Duodenal mucosa (tissue), 2 donors: ENCODE measurements at regions not wholly inside any gene's neighbourhood (a gene's known extent, or its start where the extent isn't known, plus 50 kb on each side); places are given as distances from the start of the nearest gene placed in this dataset.

Experiments used
- H3K27ac ChIP-seq: one replicate; pipeline ENCODE4 v1.7.0; 2013; ENCODE audit warnings: low read depth, low read length
- H3K27me3 ChIP-seq, 2 donors: one replicate each; pipeline ENCODE4 v1.7.0; 2013; ENCODE audit warnings: low read length in 2 of 2, control low read depth in 1 of 2; ENCODE audit not compliant: insufficient read depth in 2 of 2, control insufficient read depth in 1 of 2
- H3K36me3 ChIP-seq, 2 donors: one replicate each; pipeline ENCODE4 v1.7.0; 2013; ENCODE audit warnings: low read length in 2 of 2, control low read depth in 1 of 2; ENCODE audit not compliant: insufficient read depth in 2 of 2, control insufficient read depth in 1 of 2
- H3K4me1 ChIP-seq, 2 donors: one replicate each; pipeline ENCODE4 v1.7.0; 2013; ENCODE audit warnings: low read length in 2 of 2, control low read depth in 1 of 2; ENCODE audit not compliant: insufficient read depth in 2 of 2, control insufficient read depth in 1 of 2
- H3K4me3 ChIP-seq, 2 donors: one replicate each; pipeline ENCODE4 v1.7.0; 2013; ENCODE audit warnings: low read length in 2 of 2, low read depth in 1 of 2
- H3K9ac ChIP-seq, 2 donors: one replicate each; pipeline ENCODE4 v1.7.0; 2013; ENCODE audit warnings: low read length in 2 of 2, low read depth in 1 of 2
- H3K9me3 ChIP-seq, 2 donors: one replicate each; pipeline ENCODE4 v1.7.0; 2013; ENCODE audit warnings: low read length in 2 of 2, control low read depth in 1 of 2; ENCODE audit not compliant: control insufficient read depth in 1 of 2

DNA sequence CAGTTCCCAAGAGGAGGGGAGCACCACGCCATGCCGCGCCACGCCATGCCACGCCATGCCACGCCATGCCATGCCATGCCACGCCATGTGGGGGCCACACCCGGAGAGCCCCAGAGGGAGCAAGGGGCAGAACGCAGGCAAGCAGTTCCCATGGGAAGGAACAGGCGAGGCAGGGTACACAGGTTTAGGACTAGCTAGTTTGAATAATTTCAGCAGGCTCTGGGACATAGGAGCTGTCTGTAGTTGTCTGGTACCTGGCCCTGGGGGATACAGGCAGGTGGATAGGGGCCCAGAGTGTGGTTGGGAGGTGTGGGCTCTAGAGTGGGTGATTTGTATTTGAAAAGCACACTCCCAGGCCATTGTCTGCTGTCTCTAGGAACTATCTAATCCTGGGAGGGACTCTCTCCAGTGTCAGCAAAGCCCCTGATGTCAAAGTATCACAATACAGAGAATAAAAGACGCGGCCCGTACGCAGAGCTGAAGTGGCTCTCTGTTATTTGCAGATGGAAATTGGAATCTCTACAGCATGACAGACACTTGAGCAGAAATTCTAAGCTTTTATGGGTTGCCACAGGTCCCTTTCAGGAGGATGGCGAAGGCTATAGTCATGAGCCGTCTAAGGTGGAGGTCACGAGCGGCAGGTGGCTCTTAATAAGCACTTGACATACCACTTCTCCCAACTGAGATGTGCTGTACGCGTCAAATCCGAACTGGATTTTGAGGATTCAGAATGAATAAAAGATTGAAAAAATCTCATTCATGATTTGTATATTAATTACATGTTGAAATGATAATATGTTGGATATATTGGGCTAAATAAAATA, 220.8 kb upstream of the TNRC6C start:
- no peak overlapping the region for H3K27ac ChIP-seq
- peaks cover 6 to 8% of the 10 kb centered on the region in 2 donors for H3K4me1 ChIP-seq
- no peak overlapping the region for H3K4me3 ChIP-seq
- H3K9ac ChIP-seq: no peak overlapping the region
- no peaks in the 10 kb centered on the region for H3K9me3 ChIP-seq
- H3K27me3 ChIP-seq: peaks cover 13 to 23% of the 10 kb centered on the region in 2 donors
- H3K36me3 ChIP-seq: no peaks in the 10 kb centered on the region

GRCh38 chr17:77738751-77739531, 219.6 kb upstream of the TNRC6C start:
- Histone ChIP-seq H3K9ac (no peak overlapping the region), H3K4me3 (no peak overlapping the region), H3K27me3 (peaks cover 10 to 18% of the 10 kb centered on the region in 2 donors), H3K27ac (no peak overlapping the region), H3K4me1 (peaks cover 6 to 8% of the 10 kb centered on the region in 2 donors), H3K9me3 (no peaks in the 10 kb centered on the region), H3K36me3 (no peaks in the 10 kb centered on the region)

- Histone ChIP-seq H3K9ac (no peak overlapping the region), H3K27ac (no peak overlapping the region), H3K4me1 (peaks cover 0 to under 1% of the 10 kb centered on the region in 2 donors), H3K27me3 (peaks cover 0 to 5% of the 10 kb centered on the region in 2 donors), H3K36me3 (no peaks in the 10 kb centered on the region), H3K4me3 (no peak overlapping the region), H3K9me3 (no peaks in the 10 kb centered on the region)
Measured at GRCh38 chr17:77740481-77740880, 218.0 kb upstream of the TNRC6C start.

DNA sequence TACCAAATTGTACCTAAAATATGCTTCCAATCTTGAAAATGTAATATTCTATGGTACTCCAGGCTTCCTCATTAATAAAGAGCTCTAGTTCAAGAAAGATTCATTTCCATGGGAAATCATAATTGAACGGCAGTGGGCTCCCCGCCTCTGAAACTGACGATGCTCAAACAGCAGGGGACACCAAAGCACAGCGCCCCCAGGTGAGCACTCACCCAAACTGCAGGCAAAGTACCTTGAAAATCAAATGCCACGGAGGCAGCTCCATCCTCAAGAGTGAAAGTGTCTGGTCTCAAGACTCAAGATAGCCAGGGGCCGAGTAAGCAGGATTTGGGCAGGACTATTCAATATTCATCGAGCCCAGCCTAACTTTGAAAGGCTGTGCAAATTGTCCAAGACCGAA, 217.4 kb upstream of the TNRC6C start:
- Histone ChIP-seq H3K27me3 (peaks cover 0 to 4% of the 10 kb centered on the region in 2 donors), H3K36me3 (no peaks in the 10 kb centered on the region), H3K4me1 (no peaks in the 10 kb centered on the region), H3K9me3 (no peaks in the 10 kb centered on the region), H3K9ac (no peak overlapping the region), H3K27ac (no peak overlapping the region), H3K4me3 (no peak overlapping the region)

DNA sequence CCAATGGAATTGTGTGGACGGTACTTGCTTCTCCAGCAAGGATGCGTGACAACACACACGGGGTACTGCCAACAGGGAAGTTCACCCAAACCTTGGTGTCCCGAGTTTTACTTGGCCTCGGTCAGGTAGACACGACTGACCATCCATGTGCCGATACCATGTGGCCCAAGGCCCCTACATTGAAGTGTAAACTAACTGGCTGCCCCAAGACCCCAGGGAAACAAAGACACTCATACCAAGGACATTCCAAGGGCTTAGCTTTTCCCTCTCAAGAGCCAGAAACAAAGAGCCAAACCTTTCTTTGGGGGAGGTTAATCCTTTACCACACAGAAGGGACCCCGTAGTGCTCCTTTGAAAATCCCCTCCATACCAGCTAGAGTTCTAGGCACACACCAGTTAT, 215.9 kb upstream of the TNRC6C start:
- H3K27ac ChIP-seq: no peak overlapping the region
- no peak overlapping the region for H3K4me3 ChIP-seq
- H3K36me3 ChIP-seq: no peaks in the 10 kb centered on the region

GRCh38 chr17:77744066-77744988, 214.2 kb upstream of the TNRC6C start:
- no peaks in the 10 kb centered on the region for H3K9me3 ChIP-seq
- H3K36me3 ChIP-seq: no peaks in the 10 kb centered on the region
- no peaks in the 10 kb centered on the region for H3K4me1 ChIP-seq
- H3K9ac ChIP-seq: no peak overlapping the region
- no peak overlapping the region for H3K27ac ChIP-seq
- no peak overlapping the region for H3K4me3 ChIP-seq
- no peaks in the 10 kb centered on the region for H3K27me3 ChIP-seq

More for the DNA sequence above, 215.9 kb upstream of the TNRC6C start:
- no peaks in the 10 kb centered on the region for H3K4me1 ChIP-seq
- H3K27me3 ChIP-seq: peaks cover 0 to 1% of the 10 kb centered on the region in 2 donors
- H3K9ac ChIP-seq: no peak overlapping the region
- no peaks in the 10 kb centered on the region for H3K9me3 ChIP-seq

DNA sequence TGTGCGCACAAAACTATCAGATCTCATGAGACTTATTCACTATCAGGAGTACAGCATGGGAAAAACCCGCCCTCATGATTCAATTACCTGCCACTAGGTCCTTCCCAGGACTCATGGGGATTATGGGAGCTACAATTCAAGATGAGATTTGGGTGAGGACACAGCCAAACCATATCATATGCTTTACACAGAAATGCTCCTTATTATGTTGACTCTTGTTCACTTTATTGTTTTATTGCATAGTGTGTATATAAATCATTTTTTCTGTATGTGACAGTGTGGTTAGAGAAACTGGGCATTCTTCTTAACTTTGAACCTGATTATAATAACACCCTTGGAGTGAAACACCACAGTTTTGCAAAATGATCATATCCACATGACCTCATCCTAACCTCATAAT, 212.8 kb upstream of the TNRC6C start:
- Histone ChIP-seq H3K4me1 (no peaks in the 10 kb centered on the region), H3K4me3 (no peak overlapping the region), H3K36me3 (no peaks in the 10 kb centered on the region), H3K27ac (no peak overlapping the region), H3K27me3 (no peaks in the 10 kb centered on the region), H3K9me3 (no peaks in the 10 kb centered on the region), H3K9ac (no peak overlapping the region)

DNA sequence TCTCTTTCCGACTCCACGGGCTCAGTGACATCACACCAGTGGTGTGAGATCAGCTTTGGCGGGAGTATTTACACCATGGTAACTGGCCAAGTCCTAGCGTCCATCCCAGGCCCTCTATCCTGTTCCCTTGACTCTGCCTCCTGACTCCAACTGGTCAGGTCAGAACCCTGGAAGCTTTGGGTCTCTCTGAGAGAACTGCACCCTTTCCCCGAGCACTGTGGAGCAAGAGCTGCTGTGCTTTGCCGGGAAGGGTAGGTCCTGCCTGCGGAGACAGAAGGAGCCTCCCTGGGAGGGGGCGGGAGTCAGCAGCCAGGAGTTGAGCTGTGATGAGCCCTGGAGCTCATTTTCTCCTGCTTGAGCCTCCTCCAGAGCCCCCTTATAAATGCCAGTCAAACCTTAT, 212.1 kb upstream of the TNRC6C start:
- H3K9ac ChIP-seq: no peak overlapping the region
- no peak overlapping the region for H3K4me3 ChIP-seq
- H3K36me3 ChIP-seq: no peaks in the 10 kb centered on the region
- H3K4me1 ChIP-seq: no peaks in the 10 kb centered on the region
- no peaks in the 10 kb centered on the region for H3K27me3 ChIP-seq
- no peaks in the 10 kb centered on the region for H3K9me3 ChIP-seq
- H3K27ac ChIP-seq: no peak overlapping the region

GRCh38 chr17:77746896-77747554, 211.5 kb upstream of the TNRC6C start:
- H3K9me3 ChIP-seq: no peaks in the 10 kb centered on the region
- no peak overlapping the region for H3K4me3 ChIP-seq
- no peak overlapping the region for H3K9ac ChIP-seq
- H3K27ac ChIP-seq: no peak overlapping the region
- no peaks in the 10 kb centered on the region for H3K27me3 ChIP-seq
- H3K36me3 ChIP-seq: no peaks in the 10 kb centered on the region
- H3K4me1 ChIP-seq: no peaks in the 10 kb centered on the region
